HG03135 (cell line): ENCODE measurements at regions not wholly inside any gene's neighbourhood (a gene's known extent, or its start where the extent isn't known, plus 50 kb on each side); places are given as distances from the start of the nearest gene placed in this dataset.

Source experiments
- ATAC-seq: cut with Tn5 transposase; IDR thresholded peaks from one replicate; pipeline ENCODE4 v1.9.1; 2021; ENCODE audit warnings: mild to moderate bottlenecking, moderate library complexity; ENCODE audit not compliant: unreplicated experiment

DNA sequence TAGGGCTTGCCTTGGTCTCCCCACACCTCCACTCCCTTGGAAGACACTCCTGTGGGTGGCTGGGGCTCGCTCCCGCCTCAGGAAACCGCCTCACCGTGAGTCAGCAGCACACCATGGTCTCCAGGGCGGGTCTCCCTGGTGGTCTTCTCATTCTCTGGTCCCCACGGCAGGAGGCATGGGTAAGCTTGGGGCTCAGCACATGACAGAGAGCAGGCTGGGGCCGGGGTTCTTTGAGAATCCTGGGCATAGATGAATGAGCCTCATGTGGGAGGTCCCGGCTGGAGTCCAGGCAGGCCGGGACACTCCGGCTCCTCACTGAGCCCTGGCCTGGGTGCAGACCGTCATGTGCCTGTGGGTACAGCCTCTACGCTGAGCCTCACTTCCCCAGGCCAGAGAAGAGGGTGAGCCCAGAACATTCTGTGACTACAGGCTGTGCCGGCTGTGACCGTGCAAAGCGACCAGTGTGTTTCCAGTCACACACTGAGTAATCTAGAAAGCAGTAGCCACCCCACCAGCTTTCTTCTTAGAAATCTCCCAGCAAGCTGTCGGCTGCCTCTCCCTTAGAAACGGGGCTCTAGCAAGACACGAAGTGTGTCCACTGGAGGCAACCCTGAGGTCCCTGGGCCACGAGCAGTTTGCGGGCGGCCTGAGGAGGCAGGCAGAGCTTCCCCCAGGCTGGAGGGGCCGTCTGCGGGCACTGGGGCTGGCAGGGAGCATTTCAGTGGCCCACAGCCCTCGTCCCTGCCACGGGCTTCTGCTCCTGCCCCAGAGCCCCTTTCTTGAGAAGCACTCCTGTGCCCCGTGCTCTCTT, 93.1 kb downstream of the RHOB start:
- ATAC-seq, result no peak

- ATAC-seq, result no peak
These were observed 93.9 kb downstream of the RHOB start for GRCh38 chr2:20540587-20541293.

DNA sequence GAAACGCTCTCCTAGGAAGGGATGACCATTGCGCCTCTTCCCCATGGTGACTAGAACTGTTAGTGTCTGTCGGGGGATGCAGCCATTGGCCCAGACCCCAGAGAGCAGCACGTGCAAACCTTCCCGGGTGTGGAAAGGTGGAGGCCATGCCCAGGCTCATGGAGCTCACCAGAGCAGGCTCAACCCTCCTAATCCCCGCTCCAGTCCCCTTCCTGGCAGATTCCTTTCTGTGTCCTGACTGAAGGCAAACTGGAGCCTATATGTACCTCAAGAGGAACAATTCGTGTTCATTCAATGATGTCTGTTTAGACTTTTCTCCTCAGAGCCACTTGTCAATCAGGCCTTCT, 94.4 kb downstream of the RHOB start:
- ATAC-seq, result no peak

- ATAC-seq, result no peak
These were observed 94.8 kb downstream of the RHOB start for GRCh38 chr2:20541651-20542050.

GRCh38 chr2:20542269-20542668, 95.4 kb downstream of the RHOB start:
- no peak for ATAC-seq

DNA sequence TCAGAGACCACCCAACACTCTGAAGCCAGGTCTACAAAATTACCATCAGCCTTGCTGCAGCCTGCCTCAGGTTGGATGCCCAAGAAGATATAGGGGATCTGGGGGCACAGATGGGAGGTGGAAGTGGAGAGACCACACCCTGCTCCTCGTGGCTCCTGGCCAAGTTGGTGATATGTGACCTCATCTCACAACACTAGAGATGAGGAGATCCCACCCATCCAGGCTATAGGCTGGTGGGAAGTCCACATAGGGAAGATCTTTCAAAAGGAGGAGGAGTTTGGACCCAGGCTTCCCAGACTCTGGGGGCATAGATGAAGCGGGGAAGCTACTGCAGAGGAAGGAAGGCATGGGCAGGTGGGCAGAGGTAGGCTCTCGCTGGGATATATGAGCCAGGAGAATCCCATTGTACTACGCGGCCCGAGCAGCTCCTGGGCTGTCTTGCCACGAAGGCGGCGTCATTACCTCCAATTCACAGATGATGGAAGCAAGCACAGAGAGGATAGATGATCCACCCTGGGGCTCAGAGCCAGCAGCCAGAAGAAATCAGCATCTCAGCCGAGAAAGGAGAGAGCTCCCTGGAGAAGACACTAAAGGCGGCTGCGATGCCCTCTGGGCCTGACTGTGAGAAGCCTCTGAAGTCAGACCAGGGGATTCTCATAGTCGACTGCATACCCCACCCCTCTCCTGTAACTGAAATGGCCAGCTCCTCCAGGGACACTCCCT, 96.0 kb downstream of the RHOB start:
- no peak for ATAC-seq

DNA sequence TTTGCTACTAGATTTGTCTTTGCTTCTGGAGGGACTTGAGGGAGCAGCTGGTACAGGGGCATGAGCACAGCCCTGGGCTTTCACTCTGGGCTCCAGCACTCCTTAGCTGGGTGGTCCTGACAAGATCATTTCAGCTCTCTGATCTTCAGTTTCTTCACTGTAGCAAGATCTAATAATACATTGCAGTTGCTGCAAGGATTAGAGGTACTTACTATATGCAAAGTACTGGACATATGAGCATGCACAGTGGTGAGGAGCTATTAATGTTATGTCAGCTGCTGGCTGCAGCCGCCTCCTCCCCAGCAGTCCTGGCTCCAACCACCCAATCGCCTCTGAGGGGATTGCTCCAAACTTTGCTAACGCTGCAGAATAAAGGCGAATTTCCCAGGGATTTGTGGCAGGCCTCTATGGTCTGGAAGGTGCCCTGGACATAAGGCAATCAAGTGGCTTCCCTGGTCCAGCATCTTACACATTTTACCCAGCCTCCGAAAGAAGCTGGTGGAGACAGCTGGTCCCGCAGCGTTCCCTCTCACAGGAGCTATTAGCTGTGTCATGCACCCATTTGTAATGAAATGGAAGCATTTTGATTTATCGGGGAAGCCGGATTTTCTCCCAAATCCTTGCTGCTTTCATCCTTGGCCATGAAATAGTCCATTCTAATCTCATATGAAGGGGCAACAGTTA, 96.7 kb downstream of the RHOB start:
- ATAC-seq, result no peak

DNA sequence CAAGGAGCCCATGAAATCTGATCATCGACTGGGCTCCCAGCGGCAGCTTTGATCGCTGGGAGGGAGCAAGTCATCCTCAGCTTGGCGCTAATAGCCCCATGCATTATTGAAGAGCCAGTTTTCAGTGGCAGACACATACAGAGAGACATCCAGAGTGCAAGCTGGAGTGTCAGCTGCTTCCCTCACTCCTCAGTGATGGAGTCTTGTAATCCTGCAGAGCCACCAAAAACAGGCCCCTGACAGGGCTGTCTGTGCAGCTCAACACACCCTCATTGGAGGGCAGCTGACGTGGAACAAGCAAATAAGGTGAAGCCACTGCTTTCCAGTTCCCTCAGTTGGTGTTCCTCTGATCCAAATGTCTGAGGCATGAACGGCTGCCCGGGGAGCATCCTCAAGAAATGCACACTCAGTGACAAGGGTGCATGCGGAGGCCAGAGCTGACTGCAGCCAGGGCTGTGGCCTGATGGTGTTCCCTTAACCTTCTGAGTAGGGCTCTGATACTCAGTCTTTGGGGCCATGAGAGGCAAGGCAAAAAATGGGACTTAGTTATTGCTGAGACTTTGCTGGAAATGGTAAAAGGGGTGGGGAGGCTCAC, 97.4 kb downstream of the RHOB start:
- no peak for ATAC-seq

GRCh38 chr2:20549144-20549543, 101.8 kb downstream of the HS1BP3 start:
- no peak for ATAC-seq

GRCh38 chr2:20549691-20550348, 101.1 kb downstream of the HS1BP3 start:
- no peak for ATAC-seq

DNA sequence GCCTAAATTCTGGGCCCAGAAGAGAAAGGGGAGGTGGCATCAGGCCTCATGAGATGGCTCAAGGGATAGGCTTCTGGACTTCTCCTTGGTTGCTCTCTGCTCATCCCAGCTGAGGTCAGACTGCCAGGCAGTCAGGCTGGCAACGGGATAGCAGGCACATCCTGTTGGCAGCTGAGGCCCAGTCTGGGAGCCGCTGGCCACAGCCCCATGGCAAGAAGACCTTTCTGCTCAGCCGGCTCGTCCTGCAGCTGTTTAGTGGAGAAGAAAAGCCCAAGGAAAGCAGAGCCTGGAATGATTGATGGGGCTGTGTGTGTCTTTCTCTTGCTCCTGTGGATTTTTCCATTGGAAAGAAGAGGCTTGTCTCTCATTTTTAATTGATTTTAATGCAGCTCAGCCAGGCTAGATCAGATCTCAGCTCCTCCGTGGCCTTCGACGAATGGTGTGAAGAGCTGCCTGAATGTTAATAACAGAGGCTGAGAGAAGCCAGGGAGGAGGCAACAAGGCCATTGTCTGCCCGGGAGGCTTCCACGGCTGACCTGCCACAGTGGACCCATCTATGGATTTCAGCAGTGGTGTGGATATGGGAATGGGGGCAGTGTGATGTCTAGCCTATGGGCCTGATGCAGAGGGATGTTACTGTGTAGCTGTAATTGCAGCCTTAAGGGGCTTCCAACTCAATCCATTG, 99.5 kb downstream of the HS1BP3 start:
- no peak for ATAC-seq

GRCh38 chr2:20551945-20552328, 99.0 kb downstream of the HS1BP3 start:
- no peak for ATAC-seq

DNA sequence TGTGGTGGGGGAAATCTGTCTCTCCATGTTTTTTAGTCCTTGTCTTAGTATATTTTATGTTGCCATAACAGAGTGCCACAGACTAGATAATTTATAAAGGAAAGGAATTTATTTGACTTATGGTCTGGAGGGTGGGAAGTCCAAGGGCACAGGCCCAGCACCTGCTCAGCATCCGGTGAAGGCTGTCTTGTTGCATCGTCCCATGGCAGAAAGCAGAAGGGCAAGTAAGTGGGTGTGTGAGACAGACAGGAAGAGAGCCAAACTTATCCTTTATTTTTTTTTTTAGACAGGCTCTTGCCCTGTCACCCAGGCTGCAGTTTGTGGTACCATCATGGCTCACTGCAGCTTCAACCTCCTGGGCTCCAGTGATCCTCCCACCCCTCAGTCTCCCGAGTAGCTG, 98.1 kb downstream of the HS1BP3 start:
- no peak for ATAC-seq

GRCh38 chr2:20553580-20553979, 97.3 kb downstream of the HS1BP3 start:
- ATAC-seq, result no peak

GRCh38 chr2:20555954-20556353, 94.9 kb downstream of the HS1BP3 start:
- ATAC-seq, result no peak

- no peak for ATAC-seq
These were observed 94.1 kb downstream of the HS1BP3 start for GRCh38 chr2:20556756-20557155.

- ATAC-seq, result no peak
These were observed 93.7 kb downstream of the HS1BP3 start for GRCh38 chr2:20557226-20557625.

- no peak for ATAC-seq
These were observed 93.3 kb downstream of the HS1BP3 start for GRCh38 chr2:20557635-20558034.

DNA sequence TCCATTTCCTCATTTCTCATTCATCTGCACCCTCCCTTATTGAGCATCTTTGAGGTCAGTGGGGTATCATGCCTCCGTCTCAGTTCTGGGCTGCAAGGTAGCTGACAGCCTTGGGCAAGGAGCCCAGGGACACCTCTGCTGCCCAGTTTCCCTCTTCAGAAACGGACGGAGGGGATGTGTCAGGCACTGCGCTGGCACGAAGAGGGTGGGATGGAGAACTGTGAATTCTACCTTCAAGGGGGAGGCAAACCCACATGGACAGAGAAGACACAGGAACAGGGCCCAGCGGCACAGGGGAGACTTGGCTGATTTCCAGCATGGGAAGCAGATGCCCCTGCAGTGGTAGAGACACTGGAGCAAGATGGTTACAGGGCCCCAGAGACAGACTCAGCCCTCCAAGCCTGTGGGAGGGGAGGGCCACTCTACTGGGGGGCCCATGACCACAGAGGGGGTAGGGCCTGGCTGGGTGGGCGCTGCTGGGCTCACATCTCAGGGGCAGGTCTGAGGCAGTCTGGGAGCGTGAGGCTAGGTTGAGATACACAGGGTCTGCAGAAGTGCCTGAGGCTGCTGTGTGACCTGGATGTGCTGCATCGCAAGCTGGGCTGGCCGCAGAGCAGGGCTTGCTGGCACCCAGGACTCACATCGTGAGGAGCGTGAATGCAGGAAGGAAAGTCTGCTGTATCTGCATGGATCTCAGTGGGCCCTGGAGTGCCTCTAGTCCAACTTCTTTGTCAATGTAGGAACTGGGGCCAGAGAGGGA, 92.3 kb downstream of the HS1BP3 start:
- no peak for ATAC-seq
